Fibroblast of lung (primary cell): ENCODE measurements at regions not wholly inside any gene's neighbourhood (a gene's known extent, or its start where the extent isn't known, plus 50 kb on each side); places are given as distances from the start of the nearest gene placed in this dataset.

Experiments used
- CTCF ChIP-seq, 2 donors: IDR thresholded peaks in 1 of 2; conservative IDR thresholded peaks in 1 of 2; 1 replicate in 1 of 2; 2 replicates in 1 of 2; pipeline ENCODE4 v1.5.1; 2011 to 2012; ENCODE audit warnings: low read length in 2 of 2, control low read depth in 1 of 2, inconsistent platforms in 1 of 2, low read depth in 1 of 2, mild to moderate bottlenecking in 1 of 2
- EZH2 ChIP-seq: IDR thresholded peaks from 2 replicates; pipeline ENCODE4 v1.5.1; 2012; ENCODE audit warnings: low read length, control low read depth, mild to moderate bottlenecking; ENCODE audit errors: missing control alignments

GRCh38 chr2:67067656-67068055, 329.5 kb upstream of the ETAA1 start:
- no peak for TF ChIP-seq EZH2
- no peak for TF ChIP-seq CTCF (conservative IDR thresholded peaks at IDR 0.05 in 1 of 2, IDR thresholded peaks at IDR 0.05 in 1 of 2; ENCODE audit: low read depth in 1 of 2, low read length in 2 of 2)
